GM12864 (cell line): ENCODE measurements at regions not wholly inside any gene's neighbourhood (a gene's known extent, or its start where the extent isn't known, plus 50 kb on each side); places are given as distances from the start of the nearest gene placed in this dataset.
"Not testable (repeated sequence)": the region's sequence is repeated elsewhere in the genome, so short reads cannot be mapped to it uniquely, and the experiment has no call there.

Experiments
- DNase-seq: peaks from one replicate; pipeline ENCODE4 v3.0.0-alpha.2; 2011; ENCODE audit warnings: low read depth
- H3K4me3 ChIP-seq: 2 replicates; pipeline ENCODE4 v1.5.1; 2011; ENCODE audit warnings: mild to moderate bottlenecking, low read depth, low read length, control low read depth
- CTCF ChIP-seq: IDR thresholded peaks from 2 replicates; pipeline ENCODE4 v1.5.1; 2011; ENCODE audit warnings: low read depth, mild to moderate bottlenecking, moderate library complexity, low read length, control low read depth, inconsistent platforms; ENCODE audit errors: missing control alignments

GRCh38 chr3:30314757-30315325 is 291.6 kb upstream of the TGFBR2 start:
- no peak for TF ChIP-seq CTCF
- H3K4me3 ChIP-seq = no peak overlapping the region
- DNase-seq = no peak

GRCh38 chr3:30315447-30315846 is 291.0 kb upstream of the TGFBR2 start:
- no peak for DNase-seq
- TF ChIP-seq CTCF = no peak
- H3K4me3 ChIP-seq = no peak overlapping the region

GRCh38 chr3:30317561-30317960 is 288.8 kb upstream of the TGFBR2 start:
- TF ChIP-seq CTCF = no peak
- no peak for DNase-seq

GRCh38 chr3:30318110-30318509 is 288.3 kb upstream of the TGFBR2 start:
- DNase-seq = no peak
- TF ChIP-seq CTCF = no peak
- H3K4me3 ChIP-seq = no peak overlapping the region

More at GRCh38 chr3:30317561-30317960, 288.8 kb upstream of the TGFBR2 start:
- no peak overlapping the region for H3K4me3 ChIP-seq

- H3K4me3 ChIP-seq = no peak overlapping the region
- peak; percentile 52 for TF ChIP-seq CTCF
- DNase-seq = no peak
These were observed 286.7 kb upstream of the TGFBR2 start for GRCh38 chr3:30319713-30320112.

- TF ChIP-seq CTCF = no peak
- H3K4me3 ChIP-seq = no peak overlapping the region
- no peak for DNase-seq
These were observed 286.0 kb upstream of the TGFBR2 start for GRCh38 chr3:30320392-30320791.

- TF ChIP-seq CTCF = no peak
- no peak overlapping the region for H3K4me3 ChIP-seq
- DNase-seq = no peak
These were observed 285.3 kb upstream of the TGFBR2 start for GRCh38 chr3:30321065-30321464.

- not testable (repeated sequence) for DNase-seq, H3K4me3 ChIP-seq
These were observed 282.8 kb upstream of the TGFBR2 start for GRCh38 chr3:30323649-30324048.
